Fibroblast of peridontal ligament (primary cell): ENCODE measurements at regions not wholly inside any gene's neighbourhood (a gene's known extent, or its start where the extent isn't known, plus 50 kb on each side); places are given as distances from the start of the nearest gene placed in this dataset.

ENCODE experiments used
- DNase-seq: peaks from one replicate; pipeline ENCODE4 v3.0.0-alpha.2; 2010; ENCODE audit errors: extremely low read depth

GRCh38 chr12:85352016-85352415, 72.0 kb downstream of the ALX1 start:
- DNase-seq, result no peak

GRCh38 chr12:85356596-85357385, 76.8 kb downstream of the ALX1 start:
- no peak for DNase-seq

- no peak for DNase-seq
Observed at GRCh38 chr12:85357609-85358008, 77.6 kb downstream of the ALX1 start.

GRCh38 chr12:85358715-85359114, 78.7 kb downstream of the ALX1 start:
- no peak for DNase-seq

- peak; percentile 11 for DNase-seq
Observed at GRCh38 chr12:85363382-85364190, 83.6 kb downstream of the ALX1 start.

GRCh38 chr12:85367936-85368335, 87.9 kb downstream of the ALX1 start:
- DNase-seq, result no peak

- DNase-seq, result peak; percentile 29
Observed at GRCh38 chr12:85369365-85370154, 89.5 kb downstream of the ALX1 start.

GRCh38 chr12:85373045-85373444, 93.0 kb downstream of the ALX1 start:
- DNase-seq, result no peak

GRCh38 chr12:85374981-85375380, 95.0 kb downstream of the ALX1 start:
- no peak for DNase-seq

GRCh38 chr12:85385406-85385805, 105.4 kb downstream of the ALX1 start:
- DNase-seq, result no peak

- DNase-seq, result no peak
Observed at GRCh38 chr12:85390266-85390665, 110.2 kb downstream of the ALX1 start.

- no peak for DNase-seq
Observed at GRCh38 chr12:85392508-85392907, 112.5 kb downstream of the ALX1 start.

- DNase-seq, result no peak
Observed at GRCh38 chr12:85393606-85394005, 113.6 kb downstream of the ALX1 start.

GRCh38 chr12:85394065-85394464, 114.0 kb downstream of the ALX1 start:
- DNase-seq, result no peak

- DNase-seq, result no peak
Observed at GRCh38 chr12:85394809-85395208, 114.8 kb downstream of the ALX1 start.

- DNase-seq, result no peak
Observed at GRCh38 chr12:85405262-85405661, 125.2 kb downstream of the ALX1 start.

- peak; percentile 80 for DNase-seq
Observed at GRCh38 chr12:85405781-85406522, 125.9 kb downstream of the ALX1 start.

- no peak for DNase-seq
Observed at GRCh38 chr12:85413266-85413665, 133.2 kb downstream of the ALX1 start.

- no peak for DNase-seq
Observed at GRCh38 chr12:85422762-85423161, 142.7 kb downstream of the ALX1 start.

- no peak for DNase-seq
Observed at GRCh38 chr12:85423947-85424346, 143.9 kb downstream of the ALX1 start.

GRCh38 chr12:85424581-85425348, 144.7 kb downstream of the ALX1 start:
- DNase-seq, result peak; percentile 41
